HCT116 (cell line): ENCODE measurements at regions not wholly inside any gene's neighbourhood (a gene's known extent, or its start where the extent isn't known, plus 50 kb on each side); places are given as distances from the start of the nearest gene placed in this dataset.

ENCODE experiments used
- CTCF ChIP-seq, 3 experiments: fragments of 200-600 bp in 1 of 3; sonication (generic) in 1 of 3; IDR thresholded peaks in 2 of 3; conservative IDR thresholded peaks in 1 of 3; 2 replicates each; pipeline ENCODE4 v1.5.1; 2012 to 2017; ENCODE audit warnings: low read depth in 2 of 3, low read length in 2 of 3, antibody characterized with exemption in 1 of 3, borderline replicate concordance in 1 of 3, control low read depth in 1 of 3, mild to moderate bottlenecking in 1 of 3, mixed read lengths in 1 of 3, mixed run types in 1 of 3, moderate library complexity in 1 of 3; ENCODE audit not compliant: insufficient read depth in 1 of 3
- EGR1 ChIP-seq: IDR thresholded peaks from 2 replicates; pipeline ENCODE4 v1.6.1; 2012; ENCODE audit warnings: low read depth
- EZH2 ChIP-seq: fragments of 200-600 bp; sonication (generic); IDR thresholded peaks from 2 replicates; pipeline ENCODE4 v1.6.1; 2017; ENCODE audit warnings: antibody characterized with exemption, mixed run types

- TF ChIP-seq EZH2 (no peak), CTCF (IDR thresholded peaks at IDR 0.05 in 2 of 3, conservative IDR thresholded peaks at IDR 0.05 in 1 of 3; ENCODE audit: borderline replicate concordance in 1 of 3, insufficient read depth in 1 of 3, low read depth in 2 of 3, low read length in 2 of 3) (no peak), EGR1 (no peak)
Measured at GRCh38 chr3:118736107-118736506, 298.5 kb downstream of the IGSF11 start.
